Lower leg skin (tissue), 3 donors: ENCODE measurements at regions not wholly inside any gene's neighbourhood (a gene's known extent, or its start where the extent isn't known, plus 50 kb on each side); places are given as distances from the start of the nearest gene placed in this dataset.

Experiments used
- CTCF ChIP-seq, 3 donors: fragments of 450-650 bp; IDR thresholded peaks; one replicate each; pipeline ENCODE4 v1.5.1; 2016; ENCODE audit warnings: antibody characterized with exemption in 3 of 3, mild to moderate bottlenecking in 3 of 3, moderate library complexity in 2 of 3
- POLR2A ChIP-seq, 2 donors: fragments of 450-650 bp; IDR thresholded peaks; one replicate each; pipeline ENCODE4 v1.6.1; 2016 to 2017; ENCODE audit warnings: antibody characterized with exemption in 2 of 2, mild to moderate bottlenecking in 1 of 2, moderate library complexity in 1 of 2

GRCh38 chr13:62627226-62627625 lies 1211.6 kb upstream of the PCDH20 start:
- no peak for TF ChIP-seq CTCF (IDR thresholded peaks at IDR 0.05)
- TF ChIP-seq POLR2A (IDR thresholded peaks at IDR 0.05): no peak
